CD4-positive, CD25-positive, alpha-beta regulatory T cell (primary cell): ENCODE measurements at regions not wholly inside any gene's neighbourhood (a gene's known extent, or its start where the extent isn't known, plus 50 kb on each side); places are given as distances from the start of the nearest gene placed in this dataset.

ENCODE experiments used
- ATAC-seq, 2 donors: fragments of 150-1000 bp; cut with Tn5 transposase; one replicate each; pipeline ENCODE4 v1.10.0; 2021; ENCODE audit warnings: low read depth in 2 of 2, moderate number of reproducible peaks in 2 of 2, moderate library complexity in 1 of 2
- DNase-seq, 3 donors: peaks; one replicate each; pipeline versions ENCODE4 v3.0.0 to v3.0.0-alpha.2; 2012 to 2022; ENCODE audit warnings: mixed read lengths in 1 of 3
- H3K27ac ChIP-seq: one replicate; pipeline ENCODE4 v1.7.0; 2013; ENCODE audit warnings: mild to moderate bottlenecking, low read length; ENCODE audit not compliant: insufficient read depth, poor library complexity, severe bottlenecking
- H3K27me3 ChIP-seq: one replicate; pipeline ENCODE4 v1.7.0; 2013; ENCODE audit warnings: low read length; ENCODE audit not compliant: control insufficient read depth, insufficient read depth
- H3K36me3 ChIP-seq: one replicate; pipeline ENCODE4 v1.7.0; 2013; ENCODE audit warnings: mild to moderate bottlenecking, low read length, moderate library complexity; ENCODE audit not compliant: control insufficient read depth, insufficient read depth
- H3K4me1 ChIP-seq: 2 replicates; pipeline ENCODE4 v1.7.0; 2013; ENCODE audit warnings: mild to moderate bottlenecking, low read length; ENCODE audit not compliant: insufficient read depth, control insufficient read depth, poor library complexity, severe bottlenecking
- H3K4me3 ChIP-seq: one replicate; pipeline ENCODE4 v1.7.0; 2013; ENCODE audit warnings: low read depth, mild to moderate bottlenecking, low read length, moderate library complexity
- H3K9me3 ChIP-seq, 2 experiments: 1 replicate in 1 of 2; 2 replicates in 1 of 2; pipeline ENCODE4 v1.7.0; 2013; ENCODE audit warnings: low read length in 2 of 2, mild to moderate bottlenecking in 1 of 2, moderate library complexity in 1 of 2; ENCODE audit not compliant: control insufficient read depth in 2 of 2
- H3K27ac Mint-ChIP-seq, 3 donors: one replicate each; pipeline ENCODE4 v1.8.0; 2020 to 2022; ENCODE audit warnings: mild to moderate bottlenecking in 3 of 3, mixed read lengths in 3 of 3, moderate library complexity in 2 of 3
- H3K27me3 Mint-ChIP-seq: one replicate; pipeline ENCODE4 v1.8.0; 2022; ENCODE audit warnings: mild to moderate bottlenecking, mixed read lengths
- H3K36me3 Mint-ChIP-seq: one replicate; pipeline ENCODE4 v1.8.0; 2020; ENCODE audit warnings: mixed read lengths
- H3K4me1 Mint-ChIP-seq, 4 donors: one replicate each; pipeline ENCODE4 v1.8.0; 2020 to 2022; ENCODE audit warnings: mixed read lengths in 4 of 4, mild to moderate bottlenecking in 1 of 4
- H3K4me3 Mint-ChIP-seq, 4 donors: one replicate each; pipeline ENCODE4 v1.8.0; 2020 to 2022; ENCODE audit warnings: mild to moderate bottlenecking in 4 of 4, mixed read lengths in 4 of 4, moderate library complexity in 3 of 4
- H3K9me3 Mint-ChIP-seq, 7 donors: one replicate each; pipeline ENCODE4 v1.8.0; 2020 to 2022; ENCODE audit warnings: mixed read lengths in 7 of 7, mild to moderate bottlenecking in 3 of 7, moderate library complexity in 2 of 7

GRCh38 chr6:23409531-23409930 is 716.5 kb upstream of the NRSN1 start:
- H3K27ac ChIP-seq = no peak overlapping the region
- Mint-ChIP-seq H3K9me3 (peaks cover 0 to 11% (median 4%) of the 10 kb centered on the region in 7 donors), H3K27ac (no peak overlapping the region), H3K27me3 (no peaks in the 10 kb centered on the region), H3K4me1 (no peaks in the 10 kb centered on the region), H3K4me3 (no peak overlapping the region), H3K36me3 (no peaks in the 10 kb centered on the region)
- peaks cover 0 to 4% of the 10 kb centered on the region in 2 experiments for H3K9me3 ChIP-seq
- no peak for DNase-seq
- no peak for ATAC-seq
- no peaks in the 10 kb centered on the region for H3K27me3 ChIP-seq
- H3K4me1 ChIP-seq = no peaks in the 10 kb centered on the region
- H3K36me3 ChIP-seq = no peaks in the 10 kb centered on the region
- no peak overlapping the region for H3K4me3 ChIP-seq

- no peaks in the 10 kb centered on the region for H3K36me3 Mint-ChIP-seq
- peaks cover 0 to 11% (median 4%) of the 10 kb centered on the region in 7 donors for H3K9me3 Mint-ChIP-seq
- no peak for DNase-seq
- no peaks in the 10 kb centered on the region for H3K4me1 Mint-ChIP-seq
- H3K27ac ChIP-seq = no peak overlapping the region
- ATAC-seq = no peak
- H3K27ac Mint-ChIP-seq = no peak overlapping the region
- H3K27me3 Mint-ChIP-seq = no peaks in the 10 kb centered on the region
- no peaks in the 10 kb centered on the region for H3K27me3 ChIP-seq
- peaks cover 0 to 4% of the 10 kb centered on the region in 2 experiments for H3K9me3 ChIP-seq
- no peaks in the 10 kb centered on the region for H3K4me1 ChIP-seq
- no peak overlapping the region for H3K4me3 Mint-ChIP-seq
- H3K4me3 ChIP-seq = no peak overlapping the region
- H3K36me3 ChIP-seq = no peaks in the 10 kb centered on the region
These were observed 715.6 kb upstream of the NRSN1 start for GRCh38 chr6:23410439-23410838.

- Mint-ChIP-seq H3K36me3 (no peaks in the 10 kb centered on the region), H3K4me3 (no peak overlapping the region), H3K9me3 (peaks cover 1 to 11% (median 4%) of the 10 kb centered on the region in 7 donors), H3K27ac (no peak overlapping the region), H3K27me3 (no peaks in the 10 kb centered on the region), H3K4me1 (no peaks in the 10 kb centered on the region)
- ATAC-seq = no peak
- H3K9me3 ChIP-seq = peaks cover 0 to 2% of the 10 kb centered on the region in 2 experiments
- H3K4me3 ChIP-seq = no peak overlapping the region
- no peak overlapping the region for H3K27ac ChIP-seq
- H3K36me3 ChIP-seq = no peaks in the 10 kb centered on the region
- no peak for DNase-seq
- no peaks in the 10 kb centered on the region for H3K4me1 ChIP-seq
- H3K27me3 ChIP-seq = no peaks in the 10 kb centered on the region
These were observed 713.2 kb upstream of the NRSN1 start for GRCh38 chr6:23412770-23413169.

- no peaks in the 10 kb centered on the region for H3K27me3 Mint-ChIP-seq
- Histone ChIP-seq H3K4me1 (no peaks in the 10 kb centered on the region), H3K4me3 (no peak overlapping the region), H3K9me3 (peaks cover 0 to 2% of the 10 kb centered on the region in 2 experiments), H3K36me3 (no peaks in the 10 kb centered on the region), H3K27ac (no peak overlapping the region), H3K27me3 (no peaks in the 10 kb centered on the region)
- H3K9me3 Mint-ChIP-seq = peaks cover 1 to 11% (median 3%) of the 10 kb centered on the region in 7 donors
- H3K27ac Mint-ChIP-seq = no peak overlapping the region
- ATAC-seq (no peak), DNase-seq (no peak)
- H3K4me3 Mint-ChIP-seq = no peak overlapping the region
- no peaks in the 10 kb centered on the region for H3K36me3 Mint-ChIP-seq
- H3K4me1 Mint-ChIP-seq = no peaks in the 10 kb centered on the region
These were observed 712.5 kb upstream of the NRSN1 start for GRCh38 chr6:23413327-23414050.

- no peak overlapping the region for H3K27ac Mint-ChIP-seq
These were observed 712.0 kb upstream of the NRSN1 start for GRCh38 chr6:23414051-23414445.

GRCh38 chr6:23414922-23415321 is 711.1 kb upstream of the NRSN1 start:
- Histone ChIP-seq H3K9me3 (no peaks in the 10 kb centered on the region), H3K27ac (no peak overlapping the region), H3K4me1 (no peaks in the 10 kb centered on the region), H3K36me3 (no peaks in the 10 kb centered on the region), H3K4me3 (no peak overlapping the region), H3K27me3 (no peaks in the 10 kb centered on the region)
- DNase-seq (no peak), ATAC-seq (no peak)
- no peak overlapping the region for H3K4me3 Mint-ChIP-seq
- peaks cover 1 to 11% (median 5%) of the 10 kb centered on the region in 7 donors for H3K9me3 Mint-ChIP-seq
- H3K27ac Mint-ChIP-seq = no peak overlapping the region
- no peaks in the 10 kb centered on the region for H3K4me1 Mint-ChIP-seq
- H3K27me3 Mint-ChIP-seq = no peaks in the 10 kb centered on the region
- no peaks in the 10 kb centered on the region for H3K36me3 Mint-ChIP-seq

More at GRCh38 chr6:23414051-23414445, 712.0 kb upstream of the NRSN1 start:
- no peak overlapping the region for H3K27ac ChIP-seq
- no peaks in the 10 kb centered on the region for H3K36me3 ChIP-seq
- peaks cover 1 to 11% (median 3%) of the 10 kb centered on the region in 7 donors for H3K9me3 Mint-ChIP-seq
- no peaks in the 10 kb centered on the region for H3K4me1 Mint-ChIP-seq
- H3K4me1 ChIP-seq = no peaks in the 10 kb centered on the region
- H3K27me3 Mint-ChIP-seq = no peaks in the 10 kb centered on the region
- no peaks in the 10 kb centered on the region for H3K27me3 ChIP-seq
- no peak overlapping the region for H3K4me3 ChIP-seq
- DNase-seq (no peak), ATAC-seq (no peak)
- no peaks in the 10 kb centered on the region for H3K36me3 Mint-ChIP-seq
- H3K9me3 ChIP-seq = peaks cover 0 to 2% of the 10 kb centered on the region in 2 experiments
- no peak overlapping the region for H3K4me3 Mint-ChIP-seq

GRCh38 chr6:23415819-23416427 is 710.1 kb upstream of the NRSN1 start:
- Histone ChIP-seq H3K36me3 (no peaks in the 10 kb centered on the region), H3K4me3 (no peak overlapping the region), H3K27me3 (no peaks in the 10 kb centered on the region), H3K9me3 (peaks cover 0 to under 1% of the 10 kb centered on the region in 2 experiments), H3K27ac (no peak overlapping the region), H3K4me1 (no peaks in the 10 kb centered on the region)
- H3K4me3 Mint-ChIP-seq = no peak overlapping the region
- H3K4me1 Mint-ChIP-seq = no peaks in the 10 kb centered on the region
- H3K9me3 Mint-ChIP-seq = peaks cover 0 to 6% (median 2%) of the 10 kb centered on the region in 7 donors
- H3K27me3 Mint-ChIP-seq = no peaks in the 10 kb centered on the region
- no peaks in the 10 kb centered on the region for H3K36me3 Mint-ChIP-seq
- DNase-seq (no peak), ATAC-seq (no peak)
- H3K27ac Mint-ChIP-seq = no peak overlapping the region

GRCh38 chr6:23417133-23417532 is 708.9 kb upstream of the NRSN1 start:
- Mint-ChIP-seq H3K27ac (no peak overlapping the region), H3K9me3 (peaks cover 0 to 11% (median 2%) of the 10 kb centered on the region in 7 donors), H3K4me1 (no peaks in the 10 kb centered on the region), H3K36me3 (no peaks in the 10 kb centered on the region), H3K27me3 (no peaks in the 10 kb centered on the region), H3K4me3 (no peak overlapping the region)
- no peaks in the 10 kb centered on the region for H3K27me3 ChIP-seq
- no peak overlapping the region for H3K4me3 ChIP-seq
- no peaks in the 10 kb centered on the region for H3K4me1 ChIP-seq
- DNase-seq (no peak), ATAC-seq (no peak)
- H3K27ac ChIP-seq = no peak overlapping the region
- no peaks in the 10 kb centered on the region for H3K36me3 ChIP-seq
- H3K9me3 ChIP-seq = peaks cover 0 to 6% of the 10 kb centered on the region in 2 experiments
